ENCODE measurements at regions not wholly inside any gene's neighbourhood (a gene's known extent, or its start where the extent isn't known, plus 50 kb on each side); places are given as distances from the start of the nearest gene placed in this dataset.

DNA sequence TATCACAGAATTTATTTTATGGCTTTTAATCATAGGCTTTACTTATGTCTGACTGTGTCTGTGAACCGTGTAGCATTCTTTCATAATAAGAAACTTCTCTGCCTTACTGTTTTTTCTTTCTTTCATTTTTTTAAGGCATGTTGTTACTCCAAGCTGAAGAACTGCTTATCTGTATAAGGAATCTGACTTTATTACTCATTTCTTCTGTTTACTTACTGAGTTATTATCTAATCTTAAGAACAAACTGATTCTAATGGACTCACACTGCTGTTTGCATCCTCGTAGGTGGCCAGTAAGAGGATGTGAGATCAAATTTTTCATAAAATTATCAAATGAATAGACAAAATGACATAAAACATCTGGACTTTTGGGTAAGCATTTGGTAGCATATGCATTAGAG lies 54.7 kb upstream of the DNAJC1 start:
- TF ChIP-seq, protein P1, sequence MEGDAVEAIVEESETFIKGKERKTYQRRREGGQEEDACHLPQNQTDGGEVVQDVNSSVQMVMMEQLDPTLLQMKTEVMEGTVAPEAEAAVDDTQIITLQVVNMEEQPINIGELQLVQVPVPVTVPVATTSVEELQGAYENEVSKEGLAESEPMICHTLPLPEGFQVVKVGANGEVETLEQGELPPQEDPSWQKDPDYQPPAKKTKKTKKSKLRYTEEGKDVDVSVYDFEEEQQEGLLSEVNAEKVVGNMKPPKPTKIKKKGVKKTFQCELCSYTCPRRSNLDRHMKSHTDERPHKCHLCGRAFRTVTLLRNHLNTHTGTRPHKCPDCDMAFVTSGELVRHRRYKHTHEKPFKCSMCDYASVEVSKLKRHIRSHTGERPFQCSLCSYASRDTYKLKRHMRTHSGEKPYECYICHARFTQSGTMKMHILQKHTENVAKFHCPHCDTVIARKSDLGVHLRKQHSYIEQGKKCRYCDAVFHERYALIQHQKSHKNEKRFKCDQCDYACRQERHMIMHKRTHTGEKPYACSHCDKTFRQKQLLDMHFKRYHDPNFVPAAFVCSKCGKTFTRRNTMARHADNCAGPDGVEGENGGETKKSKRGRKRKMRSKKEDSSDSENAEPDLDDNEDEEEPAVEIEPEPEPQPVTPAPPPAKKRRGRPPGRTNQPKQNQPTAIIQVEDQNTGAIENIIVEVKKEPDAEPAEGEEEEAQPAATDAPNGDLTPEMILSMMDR (IDR thresholded peaks at IDR 0.05), result no peak
- no peak for TF ChIP-seq POLR2A (IDR thresholded peaks at IDR 0.05)
